ENCODE measurements at regions not wholly inside any gene's neighbourhood (a gene's known extent, or its start where the extent isn't known, plus 50 kb on each side); places are given as distances from the start of the nearest gene placed in this dataset.

- no peak for DNase-seq (ENCODE audit: low read depth)
- H3K4me3 ChIP-seq (ENCODE audit: low read depth, low read length), result no peak overlapping the region
- no peak for TF ChIP-seq CTCF (IDR thresholded peaks at IDR 0.05; ENCODE audit: insufficient read depth, low read length)
These were observed 51.3 kb downstream of the BLTP1 start for GRCh38 chr4:122203407-122203806.

GRCh38 chr4:122205687-122206086 lies 53.6 kb downstream of the BLTP1 start:
- H3K4me3 ChIP-seq (ENCODE audit: low read depth, low read length), result no peak overlapping the region
- DNase-seq (ENCODE audit: low read depth), result no peak

GRCh38 chr4:122212880-122213279 lies 60.7 kb downstream of the BLTP1 start:
- TF ChIP-seq CTCF (IDR thresholded peaks at IDR 0.05; ENCODE audit: insufficient read depth, low read length), result no peak
- DNase-seq (ENCODE audit: low read depth), result no peak
- H3K4me3 ChIP-seq (ENCODE audit: low read depth, low read length), result no peak overlapping the region

More at GRCh38 chr4:122205687-122206086, 53.6 kb downstream of the BLTP1 start:
- TF ChIP-seq CTCF (IDR thresholded peaks at IDR 0.05; ENCODE audit: insufficient read depth, low read length), result no peak

GRCh38 chr4:122218762-122219161 lies 66.6 kb downstream of the BLTP1 start:
- H3K4me3 ChIP-seq (ENCODE audit: low read depth, low read length), result no peak overlapping the region
- peak; percentile 16 for DNase-seq (ENCODE audit: low read depth)
- TF ChIP-seq CTCF (IDR thresholded peaks at IDR 0.05; ENCODE audit: insufficient read depth, low read length), result peak; percentile 51

GRCh38 chr4:122219356-122219755 lies 67.2 kb downstream of the BLTP1 start:
- DNase-seq (ENCODE audit: low read depth), result no peak
- no peak for TF ChIP-seq CTCF (IDR thresholded peaks at IDR 0.05; ENCODE audit: insufficient read depth, low read length)
- H3K4me3 ChIP-seq (ENCODE audit: low read depth, low read length), result no peak overlapping the region

- TF ChIP-seq CTCF (IDR thresholded peaks at IDR 0.05; ENCODE audit: insufficient read depth, low read length), result no peak
- no peak for DNase-seq (ENCODE audit: low read depth)
- no peak overlapping the region for H3K4me3 ChIP-seq (ENCODE audit: low read depth, low read length)
These were observed 69.2 kb downstream of the BLTP1 start for GRCh38 chr4:122221322-122221721.

- DNase-seq (ENCODE audit: low read depth), result peak; percentile 12
- H3K4me3 ChIP-seq (ENCODE audit: low read depth, low read length), result no peak overlapping the region
- TF ChIP-seq CTCF (IDR thresholded peaks at IDR 0.05; ENCODE audit: insufficient read depth, low read length), result peak; percentile 28
These were observed 72.2 kb downstream of the BLTP1 start for GRCh38 chr4:122224348-122224747.
